Endodermal cell (in vitro differentiated cells): ENCODE measurements at regions not wholly inside any gene's neighbourhood (a gene's known extent, or its start where the extent isn't known, plus 50 kb on each side); places are given as distances from the start of the nearest gene placed in this dataset.
"Not testable (repeated sequence)": the region's sequence is repeated elsewhere in the genome, so short reads cannot be mapped to it uniquely, and the experiment has no call there.

ENCODE experiments used
- DNase-seq: peaks from one replicate; pipeline ENCODE4 v3.0.0-alpha.2; 2017
- H3K27ac ChIP-seq: 2 replicates; pipeline ENCODE4 v1.5.1; 2013; ENCODE audit warnings: mild to moderate bottlenecking, low read depth, low read length, moderate library complexity
- H3K27me3 ChIP-seq: 2 replicates; pipeline ENCODE4 v1.6.1; 2013; ENCODE audit warnings: mild to moderate bottlenecking, low read length, moderate library complexity; ENCODE audit not compliant: insufficient read depth, control insufficient read depth, poor library complexity, severe bottlenecking
- H3K36me3 ChIP-seq: 2 replicates; pipeline ENCODE4 v1.7.0; 2013; ENCODE audit warnings: mild to moderate bottlenecking, low read length, moderate library complexity; ENCODE audit not compliant: control insufficient read depth, insufficient read depth
- H3K4me1 ChIP-seq: one replicate; pipeline ENCODE4 v1.7.0; 2013; ENCODE audit warnings: low read length; ENCODE audit not compliant: control insufficient read depth, insufficient read depth
- H3K4me3 ChIP-seq: 2 replicates; pipeline ENCODE4 v1.5.1; 2013; ENCODE audit warnings: mild to moderate bottlenecking, low read length, moderate library complexity
- H3K9ac ChIP-seq: 2 replicates; pipeline ENCODE4 v1.6.1; 2013; ENCODE audit warnings: mild to moderate bottlenecking, low read length, moderate library complexity; ENCODE audit not compliant: poor library complexity, severe bottlenecking; ENCODE audit errors: extremely low read depth
- H3K9me3 ChIP-seq: 2 replicates; pipeline ENCODE4 v1.6.1; 2013; ENCODE audit warnings: mild to moderate bottlenecking, low read length, moderate library complexity; ENCODE audit not compliant: control insufficient read depth
- H3K27ac Mint-ChIP-seq: 2 replicates; pipeline ENCODE4 v1.8.0; 2020; ENCODE audit warnings: mixed read lengths
- H3K27me3 Mint-ChIP-seq: 2 replicates; pipeline ENCODE4 v1.8.0; 2021; ENCODE audit warnings: mild to moderate bottlenecking, mixed read lengths; ENCODE audit not compliant: insufficient read depth
- H3K36me3 Mint-ChIP-seq: 2 replicates; pipeline ENCODE4 v1.8.0; 2020; ENCODE audit warnings: low read depth, mixed read lengths
- H3K4me1 Mint-ChIP-seq: 2 replicates; pipeline ENCODE4 v1.8.0; 2020; ENCODE audit warnings: mixed read lengths
- H3K4me3 Mint-ChIP-seq: 2 replicates; pipeline ENCODE4 v1.8.0; 2020; ENCODE audit warnings: mild to moderate bottlenecking, moderate library complexity, mixed read lengths
- H3K9me3 Mint-ChIP-seq: 2 replicates; pipeline ENCODE4 v1.8.0; 2020; ENCODE audit warnings: mild to moderate bottlenecking, mixed read lengths
- WGBS, 2 experiments: methylation state at CpG; one replicate each; pipeline versions ENCODE4 v1.1.5 to v1.1.7; 2013; ENCODE audit warnings: missing lambda C conversion rate in 2 of 2, mixed read lengths in 1 of 2; ENCODE audit not compliant: insufficient coverage in 1 of 2, insufficient read length in 1 of 2; 5-methylcytosine and 5-hydroxymethylcytosine counted together
- TF ChIP-seq, protein P1 (sequence below): fragments of 200-600 bp; sonication (generic); conservative IDR thresholded peaks from 2 replicates; pipeline ENCODE4 v1.5.0; 2021; ENCODE audit warnings: antibody characterized with exemption, mild to moderate bottlenecking

- TF ChIP-seq, protein P1, sequence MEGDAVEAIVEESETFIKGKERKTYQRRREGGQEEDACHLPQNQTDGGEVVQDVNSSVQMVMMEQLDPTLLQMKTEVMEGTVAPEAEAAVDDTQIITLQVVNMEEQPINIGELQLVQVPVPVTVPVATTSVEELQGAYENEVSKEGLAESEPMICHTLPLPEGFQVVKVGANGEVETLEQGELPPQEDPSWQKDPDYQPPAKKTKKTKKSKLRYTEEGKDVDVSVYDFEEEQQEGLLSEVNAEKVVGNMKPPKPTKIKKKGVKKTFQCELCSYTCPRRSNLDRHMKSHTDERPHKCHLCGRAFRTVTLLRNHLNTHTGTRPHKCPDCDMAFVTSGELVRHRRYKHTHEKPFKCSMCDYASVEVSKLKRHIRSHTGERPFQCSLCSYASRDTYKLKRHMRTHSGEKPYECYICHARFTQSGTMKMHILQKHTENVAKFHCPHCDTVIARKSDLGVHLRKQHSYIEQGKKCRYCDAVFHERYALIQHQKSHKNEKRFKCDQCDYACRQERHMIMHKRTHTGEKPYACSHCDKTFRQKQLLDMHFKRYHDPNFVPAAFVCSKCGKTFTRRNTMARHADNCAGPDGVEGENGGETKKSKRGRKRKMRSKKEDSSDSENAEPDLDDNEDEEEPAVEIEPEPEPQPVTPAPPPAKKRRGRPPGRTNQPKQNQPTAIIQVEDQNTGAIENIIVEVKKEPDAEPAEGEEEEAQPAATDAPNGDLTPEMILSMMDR, result no peak
- H3K36me3 Mint-ChIP-seq, result peaks cover 9% of the 10 kb centered on the region
Measured at GRCh38 chr3:8438507-8439079, 63.0 kb upstream of the LMCD1 start.

GRCh38 chr3:8440142-8440541 lies 61.5 kb upstream of the LMCD1 start:
- H3K36me3 ChIP-seq, H3K4me1 ChIP-seq, H3K4me1 Mint-ChIP-seq, H3K27me3 ChIP-seq, DNase-seq, H3K4me3 Mint-ChIP-seq, H3K9ac ChIP-seq, H3K27ac Mint-ChIP-seq, H3K27ac ChIP-seq, H3K27me3 Mint-ChIP-seq, H3K36me3 Mint-ChIP-seq, H3K4me3 ChIP-seq: not testable (repeated sequence)
- H3K9me3 ChIP-seq, result peaks cover 14% of the 10 kb centered on the region
- WGBS, 2 experiments, result 97 to 100% methylated on average over 1 to 28 of the region's 30 CpGs
- peaks cover 21% of the 10 kb centered on the region for H3K9me3 Mint-ChIP-seq

More at GRCh38 chr3:8438507-8439079, 63.0 kb upstream of the LMCD1 start:
- 95 to 97% methylated on average over 4 to 6 of the region's 7 CpGs for WGBS, 2 experiments
- Histone ChIP-seq H3K4me3 (peak overlapping the region; percentile 35), H3K9me3 (peaks cover 14% of the 10 kb centered on the region), H3K9ac (no peak overlapping the region), H3K27me3 (no peaks in the 10 kb centered on the region), H3K27ac (no peak overlapping the region), H3K4me1 (peaks cover 4% of the 10 kb centered on the region), H3K36me3 (peaks cover 4% of the 10 kb centered on the region)
- no peak overlapping the region for H3K4me3 Mint-ChIP-seq
- H3K9me3 Mint-ChIP-seq, result peaks cover 21% of the 10 kb centered on the region
- no peak overlapping the region for H3K27ac Mint-ChIP-seq
- no peaks in the 10 kb centered on the region for H3K4me1 Mint-ChIP-seq
- DNase-seq, result no peak
- peaks cover 2% of the 10 kb centered on the region for H3K27me3 Mint-ChIP-seq

DNA sequence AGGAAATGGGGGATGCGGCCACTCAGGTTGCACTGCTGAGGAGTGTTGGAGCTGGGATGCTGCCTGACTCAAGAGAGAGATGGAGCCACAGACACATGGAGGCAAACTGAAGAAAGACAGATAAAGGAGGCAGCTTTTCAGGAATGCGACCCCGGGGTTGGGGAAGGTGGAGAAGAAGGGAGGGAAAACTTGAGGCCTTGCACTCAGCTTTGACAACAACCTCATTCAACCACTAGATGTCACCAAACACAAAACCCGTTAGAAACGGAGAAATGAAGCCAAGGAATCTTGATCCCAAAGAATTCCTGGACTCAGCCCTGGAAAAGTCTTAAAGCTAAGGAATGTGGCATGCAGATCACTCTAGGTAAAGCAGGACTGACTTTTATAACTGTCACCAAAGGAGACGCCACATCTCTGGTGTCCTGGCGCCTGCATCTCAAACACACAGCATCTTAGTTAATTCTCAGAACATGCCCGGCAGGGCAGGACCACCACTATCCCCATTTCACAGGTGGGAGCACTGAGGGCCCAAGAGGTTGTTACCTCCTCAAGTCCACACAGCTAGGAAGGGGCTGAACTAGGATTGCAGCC lies 59.6 kb upstream of the LMCD1 start:
- 47 to 71% methylated on average over 3 to 8 of the region's 8 CpGs for WGBS, 2 experiments
- Histone ChIP-seq H3K9ac (no peak overlapping the region), H3K27ac (no peak overlapping the region), H3K9me3 (peaks cover 14% of the 10 kb centered on the region), H3K36me3 (peaks cover 4% of the 10 kb centered on the region), H3K4me3 (no peak overlapping the region), H3K27me3 (no peaks in the 10 kb centered on the region), H3K4me1 (peaks cover 9% of the 10 kb centered on the region)
- Mint-ChIP-seq H3K9me3 (peaks cover 21% of the 10 kb centered on the region), H3K4me1 (no peaks in the 10 kb centered on the region), H3K36me3 (peaks cover 9% of the 10 kb centered on the region), H3K27me3 (no peaks in the 10 kb centered on the region), H3K27ac (no peak overlapping the region), H3K4me3 (no peak overlapping the region)
- DNase-seq, result peak; percentile 79
- TF ChIP-seq, protein P1, result peak; percentile 81
